ENCODE measurements at regions not wholly inside any gene's neighbourhood (a gene's known extent, or its start where the extent isn't known, plus 50 kb on each side); places are given as distances from the start of the nearest gene placed in this dataset.
A peak's percentile ranks its signal among the peaks of the same experiment; 100 is the strongest.

DNA sequence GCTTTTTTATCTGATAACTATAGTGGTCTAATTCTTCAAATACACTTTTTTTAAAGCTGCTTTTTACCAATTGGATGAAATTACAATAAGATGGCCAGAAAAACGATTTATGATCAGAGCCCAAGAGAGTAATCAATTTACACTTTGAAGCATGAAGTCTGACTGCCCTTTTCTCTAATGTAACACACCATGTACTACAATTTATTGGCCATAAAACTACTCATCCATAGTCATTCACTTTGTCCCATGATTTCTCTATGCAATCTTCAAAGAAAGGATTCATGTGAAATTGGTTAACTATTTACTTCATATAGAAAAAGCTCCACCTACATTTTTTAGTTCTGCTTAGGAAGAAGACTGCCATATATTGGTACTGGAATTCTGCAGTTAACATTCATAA, 73.6 kb upstream of the CAST start:
- no peak for DNase-seq (ENCODE audit: low spot score)

DNA sequence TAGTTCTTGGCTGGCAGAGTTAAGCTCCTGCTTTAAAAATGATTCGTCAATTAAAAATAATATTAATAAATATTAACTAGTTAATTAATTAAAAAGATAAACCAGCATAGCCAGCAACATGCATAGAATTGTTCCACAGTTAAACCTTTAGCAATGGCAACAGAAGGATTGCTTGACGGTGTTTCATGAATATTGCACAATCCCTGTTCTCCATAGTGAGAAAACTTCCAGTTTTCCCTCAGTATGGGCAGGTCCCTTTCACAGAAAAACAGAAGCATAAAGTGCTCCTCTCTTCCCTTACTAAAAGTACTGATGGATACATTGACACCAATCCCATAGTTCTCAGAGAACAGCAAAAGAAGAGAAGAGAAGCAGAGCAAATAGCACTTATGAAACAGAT, 71.4 kb upstream of the CAST start:
- no peak for DNase-seq (ENCODE audit: low spot score)

DNA sequence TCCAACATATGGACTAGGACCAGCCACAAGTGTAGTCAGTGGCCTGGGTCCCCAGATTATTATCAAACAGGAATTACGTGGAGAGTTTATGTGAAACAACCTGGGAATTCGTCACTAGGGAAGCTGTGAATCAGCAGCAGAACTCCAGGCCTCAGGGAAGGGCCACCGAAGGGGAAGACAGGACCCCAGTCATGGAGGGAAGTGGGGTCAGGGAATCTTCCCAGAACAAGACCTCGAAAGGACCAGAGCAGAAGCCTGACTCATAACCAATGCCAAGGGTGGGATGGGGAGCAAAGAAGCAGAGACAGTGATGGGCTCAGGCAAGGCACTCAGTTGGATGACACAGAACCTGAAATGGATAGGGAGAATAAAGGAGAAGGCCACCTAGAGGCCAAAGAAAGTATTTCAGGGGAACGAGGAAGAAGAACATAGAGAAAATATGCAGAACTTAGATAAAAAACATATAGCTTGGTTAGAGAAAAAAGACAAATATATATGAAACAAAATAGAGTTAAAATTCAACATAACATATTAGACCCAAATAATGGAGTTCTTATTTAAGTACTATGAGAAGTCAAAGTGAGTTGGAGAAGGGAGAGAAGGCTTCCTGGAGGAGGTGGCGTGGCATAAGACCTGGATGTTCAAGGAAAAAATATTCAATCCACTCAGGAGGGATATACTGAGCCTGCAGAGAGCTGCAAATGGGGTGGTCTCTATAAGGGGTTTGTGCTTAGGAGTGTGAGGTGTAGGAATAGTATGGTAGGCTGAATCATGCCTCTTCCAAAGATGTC, 66.7 kb upstream of the CAST start:
- DNase-seq (ENCODE audit: low spot score): peak; percentile 25

DNA sequence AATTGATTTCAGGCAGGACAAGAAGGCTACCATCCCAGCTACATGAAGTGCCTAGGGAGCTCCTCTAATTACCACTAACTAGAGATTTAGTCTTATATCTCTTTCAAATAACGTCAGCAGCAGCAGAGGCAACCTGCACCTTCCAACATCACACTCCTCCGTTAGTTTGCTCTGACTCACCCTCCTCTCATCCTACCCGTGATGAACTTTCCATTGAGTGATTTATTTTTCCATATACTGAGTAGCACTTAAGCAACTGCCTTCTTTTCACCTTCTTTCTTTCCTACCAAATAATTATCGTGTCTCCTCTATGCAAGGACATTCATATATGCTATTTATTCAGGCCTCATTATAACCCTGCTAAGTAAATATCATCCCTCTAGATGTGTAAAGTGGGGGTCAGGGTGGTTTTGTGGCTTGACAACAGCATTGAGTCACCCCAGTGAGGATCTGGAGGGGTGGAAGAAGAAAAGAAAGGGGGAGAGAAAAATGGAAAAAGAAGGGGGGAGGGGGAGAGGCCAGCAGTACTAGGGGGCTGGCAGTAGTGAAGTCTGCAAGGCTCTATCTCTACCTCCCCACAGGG, 64.6 kb upstream of the CAST start:
- peak; percentile 84 for DNase-seq (ENCODE audit: low spot score)

DNA sequence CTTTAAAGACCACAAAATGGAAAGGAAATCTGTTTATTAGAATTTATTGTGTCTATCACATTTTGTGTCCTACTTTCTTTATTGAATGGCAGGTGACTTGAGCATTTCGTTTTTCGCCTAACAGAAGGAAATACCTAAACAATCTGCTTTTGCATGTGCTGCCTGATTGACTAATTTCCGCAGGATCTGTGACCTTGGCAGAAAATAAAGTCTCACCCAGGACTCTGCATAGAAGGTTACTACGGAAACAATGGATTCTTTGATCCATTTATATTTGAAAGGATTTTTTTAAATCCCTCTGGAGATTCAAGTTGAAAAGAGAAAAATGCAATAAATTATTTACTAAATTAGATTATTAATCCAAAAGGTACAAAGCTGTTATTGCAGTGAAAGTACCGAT, 61.0 kb upstream of the CAST start:
- DNase-seq (ENCODE audit: low spot score): no peak

DNA sequence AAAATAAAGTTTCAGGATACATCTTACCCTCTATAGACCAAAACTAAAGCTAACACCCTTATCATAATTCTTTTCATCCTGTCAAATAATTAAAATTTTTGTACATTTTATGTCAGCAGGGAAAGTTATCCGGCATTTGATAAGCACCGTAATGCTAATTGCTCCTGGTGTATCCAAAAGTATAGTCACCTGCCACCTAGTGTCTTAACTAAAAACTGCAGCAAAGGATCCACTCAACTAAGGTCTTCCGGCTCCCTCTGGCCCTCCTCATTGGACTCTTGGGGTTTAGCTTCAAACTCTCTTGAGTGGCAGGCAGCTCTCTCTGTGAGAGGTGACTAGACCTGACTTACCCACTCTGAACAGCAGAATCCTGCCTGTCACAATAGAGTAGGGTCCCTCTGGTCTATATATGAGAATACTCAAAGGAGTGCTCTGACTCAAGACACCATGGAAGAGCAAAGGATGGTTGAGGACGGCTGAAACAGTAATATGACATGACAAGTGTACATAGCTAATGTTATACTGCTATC, 60.4 kb upstream of the CAST start:
- peak; percentile 78 for DNase-seq (ENCODE audit: low spot score)

DNA sequence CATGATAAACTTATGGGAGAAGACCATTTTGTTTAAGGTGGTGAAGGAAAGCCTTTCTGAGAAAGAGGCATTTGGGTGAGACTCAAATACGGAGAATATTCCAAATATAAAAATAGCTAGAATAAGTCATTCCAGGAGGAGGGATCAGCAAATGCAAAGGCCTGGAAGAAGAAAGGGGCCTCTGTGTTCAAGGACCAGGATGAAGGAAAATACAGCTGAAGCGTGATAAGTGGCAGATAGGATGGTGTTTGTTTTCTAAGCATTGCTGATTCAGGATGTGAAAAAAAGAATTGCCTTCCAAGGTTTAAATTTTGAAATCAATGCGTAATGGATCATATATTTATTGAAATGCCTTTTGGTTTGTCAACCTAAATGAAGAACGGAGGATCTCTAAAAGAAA, 59.4 kb upstream of the CAST start:
- DNase-seq (ENCODE audit: low spot score): no peak

DNA sequence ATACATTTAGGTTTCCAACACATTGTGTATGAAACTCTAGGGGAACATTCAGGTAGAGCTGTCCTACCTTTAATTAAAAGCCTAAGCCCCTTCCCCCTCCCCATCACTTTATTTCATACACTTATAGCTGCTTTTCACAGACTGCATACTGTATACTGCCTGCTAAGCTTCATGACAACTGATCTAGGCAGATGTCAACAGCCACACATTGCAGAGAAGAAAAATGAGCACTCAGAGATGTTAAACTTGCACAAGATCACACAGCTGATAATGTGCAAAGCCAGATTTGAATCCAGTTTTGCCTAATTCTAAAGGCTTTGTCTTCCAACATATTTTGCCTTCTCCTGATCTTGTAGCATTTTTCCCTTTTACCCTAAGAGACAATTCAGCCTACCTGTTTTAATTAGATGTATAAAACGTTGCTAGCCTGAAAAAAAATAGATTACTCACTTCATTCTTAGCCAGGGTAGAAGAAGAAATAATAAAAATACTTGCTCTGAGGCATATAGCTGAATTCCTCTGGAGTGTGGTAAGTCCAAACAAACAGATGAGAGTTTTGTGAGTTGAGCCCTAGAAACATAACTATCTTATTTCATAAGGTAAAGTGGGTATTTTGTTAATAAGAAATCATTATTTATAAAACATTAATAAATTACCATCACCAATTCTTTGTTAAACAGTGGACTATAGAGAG, 56.9 kb upstream of the CAST start:
- DNase-seq (ENCODE audit: low spot score): no peak

DNA sequence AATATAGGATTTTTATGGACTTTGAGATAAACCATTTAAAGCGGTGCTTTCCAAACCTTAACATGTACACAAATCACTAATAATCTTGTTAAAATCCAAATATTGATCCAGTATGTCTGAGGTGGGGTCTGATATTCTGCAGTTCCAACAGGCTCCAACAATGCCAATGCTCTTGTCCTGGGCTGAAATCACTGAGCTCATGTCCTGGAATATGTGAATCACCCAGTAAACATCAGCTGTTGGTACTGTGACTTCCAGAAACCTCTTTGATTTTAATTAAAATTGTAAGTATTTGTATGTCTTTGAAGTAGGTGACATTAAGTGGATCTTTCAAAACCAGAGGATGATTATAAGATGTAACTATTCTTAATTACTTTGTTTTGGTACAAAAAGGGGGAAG, 52.8 kb upstream of the CAST start:
- no peak for DNase-seq (ENCODE audit: low spot score)

DNA sequence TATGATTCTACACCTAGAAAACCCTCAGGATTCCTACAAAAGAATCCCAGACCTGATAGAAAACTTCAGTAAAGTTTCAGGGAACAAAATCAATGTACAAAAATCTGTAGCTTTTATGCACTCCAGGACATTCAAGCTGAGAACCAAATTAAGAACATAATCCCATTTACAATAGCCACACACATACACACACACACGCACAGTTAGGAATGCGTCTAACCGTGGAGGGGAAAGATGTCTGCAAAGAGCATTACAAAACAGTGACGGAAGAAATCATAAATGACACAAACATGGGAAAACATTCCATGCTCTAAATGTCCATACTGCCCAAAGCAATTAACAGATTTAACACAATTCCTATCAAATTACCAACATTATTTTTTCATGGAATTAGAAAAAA, 51.4 kb upstream of the CAST start:
- DNase-seq (ENCODE audit: low spot score): no peak

DNA sequence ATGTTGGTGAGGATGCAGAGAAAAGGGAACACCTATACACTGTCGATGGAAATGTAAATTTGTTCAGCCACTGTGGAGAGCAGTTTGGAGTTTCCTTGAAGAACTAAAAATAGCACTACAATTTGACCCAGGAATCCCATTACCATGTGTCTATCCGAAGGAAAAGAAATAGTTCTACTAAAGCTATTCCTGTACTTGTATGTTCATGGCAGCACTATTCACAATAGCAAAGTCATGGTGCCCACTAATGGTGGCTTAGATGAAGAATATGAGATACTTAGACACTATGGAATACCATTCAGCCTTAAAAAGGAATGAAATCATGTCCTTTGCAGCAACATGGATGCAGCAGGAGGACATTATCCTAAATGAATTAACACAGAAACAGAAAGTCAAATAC, 50.2 kb upstream of the CAST start:
- no peak for DNase-seq (ENCODE audit: low spot score)

Data from A172 (cell line).